Breast epithelium (tissue), 4 donors: ENCODE measurements at regions not wholly inside any gene's neighbourhood (a gene's known extent, or its start where the extent isn't known, plus 50 kb on each side); places are given as distances from the start of the nearest gene placed in this dataset.

ENCODE experiments used
- DNase-seq, 2 donors: peaks; one replicate each; pipeline ENCODE4 v3.0.0-alpha.2; 2019; ENCODE audit warnings: low spot score in 2 of 2
- H3K27ac ChIP-seq, 2 donors: fragments of 200-600 bp; sonication (generic) in 1 of 2; one replicate each; pipeline ENCODE4 v1.5.1; 2016 to 2019; ENCODE audit warnings: mild to moderate bottlenecking in 1 of 2
- H3K27me3 ChIP-seq, 2 donors: fragments of 200-600 bp; sonication (generic) in 1 of 2; one replicate each; pipeline versions ENCODE4 v1.5.1 to v1.6.0; 2017 to 2019; ENCODE audit warnings: control low read depth in 1 of 2, mild to moderate bottlenecking in 1 of 2
- H3K36me3 ChIP-seq: fragments of 200-600 bp; one replicate; pipeline ENCODE4 v1.5.1; 2019
- H3K4me1 ChIP-seq, 2 donors: fragments of 200-600 bp; sonication (generic); one replicate each; pipeline ENCODE4 v1.5.1; 2016 to 2019; ENCODE audit warnings: control low read depth in 1 of 2
- H3K4me3 ChIP-seq, 3 donors: fragments of 200-600 bp; sonication (generic); 1 replicate in 2 of 3; 2 replicates in 1 of 3; pipeline ENCODE4 v1.5.1; 2016 to 2019; ENCODE audit warnings: mild to moderate bottlenecking in 3 of 3, moderate library complexity in 2 of 3
- H3K9me3 ChIP-seq, 2 donors: fragments of 200-600 bp; sonication (generic) in 1 of 2; one replicate each; pipeline ENCODE4 v1.5.1; 2016 to 2019; ENCODE audit warnings: control low read depth in 1 of 2
- CTCF ChIP-seq, 3 donors: fragments of 450-650 bp; IDR thresholded peaks; one replicate each; pipeline ENCODE4 v1.5.1; 2016 to 2017; ENCODE audit warnings: antibody characterized with exemption in 3 of 3, mild to moderate bottlenecking in 3 of 3, moderate library complexity in 3 of 3
- POLR2A ChIP-seq: fragments of 450-650 bp; IDR thresholded peaks from one replicate; pipeline ENCODE4 v1.6.1; 2016; ENCODE audit warnings: antibody characterized with exemption, mild to moderate bottlenecking, moderate library complexity
- POLR2AphosphoS5 ChIP-seq, 3 donors: sonication (generic); formaldehyde crosslinking; IDR thresholded peaks; one replicate each; pipeline ENCODE4 v1.6.1; 2017; ENCODE audit warnings: antibody characterized with exemption in 3 of 3
- intact Hi-C: fragments of 100-400 bp; cut with DNase I; formaldehyde crosslinking; loops from one replicate; pipeline ENCODE4 v1.15.1; 2023; ENCODE audit warnings: low total_unique reads

- no peaks in the 10 kb centered on the region for H3K36me3 ChIP-seq
- TF ChIP-seq POLR2A (no peak), POLR2AphosphoS5 (IDR thresholded peaks at IDR 0.05) (no peak), CTCF (IDR thresholded peaks at IDR 0.05) (no peak)
- no peaks in the 10 kb centered on the region for H3K4me1 ChIP-seq
- intact Hi-C loops: no loop called here
- no peak overlapping the region for H3K27ac ChIP-seq
- no peak overlapping the region for H3K4me3 ChIP-seq
- H3K27me3 ChIP-seq: no peaks in the 10 kb centered on the region
- H3K9me3 ChIP-seq: peaks cover 6% of the 10 kb centered on the region in 2 donors
- no peak for DNase-seq
Measured at GRCh38 chr6:119862719-119863118, 513.2 kb upstream of the MAN1A1 start.

GRCh38 chr6:119858901-119859300 lies 509.3 kb upstream of the MAN1A1 start:
- Histone ChIP-seq H3K4me1 (no peaks in the 10 kb centered on the region), H3K36me3 (no peaks in the 10 kb centered on the region), H3K27me3 (no peaks in the 10 kb centered on the region), H3K27ac (no peak overlapping the region), H3K4me3 (no peak overlapping the region), H3K9me3 (no peaks in the 10 kb centered on the region)
- intact Hi-C loops: no loop called here
- TF ChIP-seq POLR2A (no peak), POLR2AphosphoS5 (IDR thresholded peaks at IDR 0.05) (no peak), CTCF (IDR thresholded peaks at IDR 0.05) (no peak)
- no peak for DNase-seq

- no peaks in the 10 kb centered on the region for H3K27me3 ChIP-seq
- no peak for DNase-seq
- intact Hi-C loops: no loop called here
- H3K27ac ChIP-seq: no peak overlapping the region
- no peaks in the 10 kb centered on the region for H3K36me3 ChIP-seq
- TF ChIP-seq POLR2AphosphoS5 (IDR thresholded peaks at IDR 0.05): no peak
- no peak for TF ChIP-seq POLR2A
- TF ChIP-seq CTCF (IDR thresholded peaks at IDR 0.05): no peak
- no peaks in the 10 kb centered on the region for H3K9me3 ChIP-seq
- no peaks in the 10 kb centered on the region for H3K4me1 ChIP-seq
- H3K4me3 ChIP-seq: no peak overlapping the region
Measured at GRCh38 chr6:119856136-119856535, 506.6 kb upstream of the MAN1A1 start.

- intact Hi-C loops: no loop called here
- Histone ChIP-seq H3K4me1 (no peaks in the 10 kb centered on the region), H3K9me3 (no peaks in the 10 kb centered on the region), H3K27me3 (no peaks in the 10 kb centered on the region), H3K36me3 (peaks cover 4% of the 10 kb centered on the region), H3K27ac (no peak overlapping the region), H3K4me3 (no peak overlapping the region)
- TF ChIP-seq POLR2AphosphoS5 (IDR thresholded peaks at IDR 0.05) (no peak), POLR2A (no peak), CTCF (IDR thresholded peaks at IDR 0.05) (no peak)
- DNase-seq: no peak
Measured at GRCh38 chr6:119848696-119849095, 499.1 kb upstream of the MAN1A1 start.

- DNase-seq: no peak
- peaks cover 4% of the 10 kb centered on the region for H3K36me3 ChIP-seq
- TF ChIP-seq POLR2AphosphoS5 (IDR thresholded peaks at IDR 0.05) (no peak), POLR2A (no peak), CTCF (IDR thresholded peaks at IDR 0.05) (no peak)
- peaks cover 0 to 13% of the 10 kb centered on the region in 2 donors for H3K9me3 ChIP-seq
- no peak overlapping the region for H3K27ac ChIP-seq
- intact Hi-C loops: no loop called here
- H3K4me1 ChIP-seq: no peaks in the 10 kb centered on the region
- H3K4me3 ChIP-seq: no peak overlapping the region
- H3K27me3 ChIP-seq: no peaks in the 10 kb centered on the region
Measured at GRCh38 chr6:119845161-119845560, 495.6 kb upstream of the MAN1A1 start.
